GF-D8 (cell line): ENCODE measurements at regions not wholly inside any gene's neighbourhood (a gene's known extent, or its start where the extent isn't known, plus 50 kb on each side); places are given as distances from the start of the nearest gene placed in this dataset.

ENCODE experiments used
- DNase-seq: peaks from one replicate; lab custom pipeline; 2025; lab: John Stamatoyannopoulos, UW

GRCh38 chr14:103207388-103208072 lies 84.3 kb downstream of the TNFAIP2 start:
- DNase-seq = no peak

DNA sequence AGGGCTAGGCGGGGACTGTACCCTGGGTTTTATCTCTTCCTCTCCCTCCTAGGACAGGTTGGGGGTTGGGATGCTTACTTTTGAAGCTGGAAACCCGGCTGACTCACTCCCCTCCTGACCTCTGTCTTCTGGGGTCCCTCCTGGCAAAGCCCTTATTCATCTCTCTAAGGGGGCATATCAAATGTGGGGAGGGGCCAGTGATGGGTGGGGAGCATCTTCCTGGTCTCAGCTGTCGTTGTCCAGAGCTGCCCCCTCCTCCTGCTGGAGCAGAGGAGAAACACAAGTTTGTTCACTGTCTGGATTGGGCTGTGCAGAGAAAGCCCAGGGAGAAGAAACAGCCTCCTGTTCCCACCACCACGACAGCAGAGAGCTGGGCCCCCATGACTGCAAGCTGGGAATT lies 85.8 kb downstream of the TNFAIP2 start:
- no peak for DNase-seq

DNA sequence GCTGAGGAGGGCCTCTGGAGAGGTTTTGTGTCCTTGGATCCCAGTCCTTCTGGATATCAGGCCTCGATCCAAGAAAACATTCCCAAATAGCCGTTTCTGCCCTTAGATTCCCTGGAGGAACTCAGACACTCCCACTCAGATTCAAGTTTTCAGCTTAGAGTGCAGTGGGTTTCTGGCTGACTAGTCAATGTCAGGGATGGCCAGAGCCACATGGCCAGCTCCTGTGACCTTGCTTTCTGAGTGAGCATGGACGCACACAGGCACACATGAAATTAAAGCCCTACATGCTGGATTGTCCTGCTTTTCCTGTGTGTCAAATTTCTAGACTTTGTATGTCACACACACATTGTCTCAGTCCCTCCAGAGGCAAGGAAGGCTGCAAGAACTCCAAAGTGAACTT lies 86.2 kb downstream of the TNFAIP2 start:
- DNase-seq = no peak

GRCh38 chr14:103213331-103213730 lies 90.1 kb downstream of the TNFAIP2 start:
- no peak for DNase-seq

GRCh38 chr14:103214461-103214958 lies 91.2 kb downstream of the TNFAIP2 start:
- no peak for DNase-seq

- DNase-seq = no peak
Measured at GRCh38 chr14:103216399-103216798, 93.1 kb downstream of the TNFAIP2 start.

GRCh38 chr14:103216857-103217256 lies 93.6 kb downstream of the TNFAIP2 start:
- DNase-seq = no peak

GRCh38 chr14:103217538-103217937 lies 94.3 kb downstream of the TNFAIP2 start:
- DNase-seq = no peak

DNA sequence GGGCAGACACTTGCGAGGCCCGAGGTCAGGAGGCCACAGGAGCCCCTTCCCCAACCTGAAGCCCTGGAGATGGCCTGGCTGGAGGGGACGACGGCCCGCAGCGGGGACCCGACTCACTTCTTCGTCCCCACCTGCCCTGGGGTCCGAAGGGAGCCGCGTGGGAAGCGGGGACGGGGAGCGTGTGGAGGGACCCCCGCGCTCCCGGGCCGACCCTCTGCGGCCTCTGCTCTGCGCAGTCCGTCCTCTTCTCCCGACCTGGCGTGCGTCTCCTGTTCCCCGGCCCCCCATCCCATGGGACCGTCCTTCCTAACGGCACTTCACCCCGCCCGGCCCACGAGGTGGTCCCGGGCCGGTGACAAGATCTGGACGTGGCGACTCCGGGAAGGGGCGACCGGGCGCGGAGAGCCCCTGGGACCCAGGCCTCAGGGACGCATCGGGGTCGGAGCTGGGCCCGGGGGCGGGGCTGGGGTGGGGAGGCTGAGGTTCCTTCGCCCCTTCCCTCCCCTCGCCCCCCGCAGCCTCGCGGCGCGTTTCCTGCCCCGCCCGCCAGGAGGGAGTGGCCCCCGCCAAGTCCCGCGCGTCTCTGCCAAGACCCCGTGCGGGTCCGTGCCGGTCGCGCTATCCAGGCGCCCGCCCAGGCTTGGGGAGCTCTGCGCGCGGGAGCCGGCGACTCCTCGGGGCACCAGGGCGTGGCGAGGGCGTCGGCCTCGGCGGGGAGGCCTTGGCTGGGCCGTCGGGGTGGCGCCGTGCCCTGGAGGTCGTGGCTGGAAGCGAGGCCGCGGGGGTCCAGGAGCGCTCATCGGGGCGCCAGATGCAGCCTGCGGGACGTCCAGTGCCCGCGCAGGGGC lies 97.1 kb downstream of the TNFAIP2 start:
- DNase-seq = no peak

- no peak for DNase-seq
Measured at GRCh38 chr14:103220982-103221641, 97.9 kb downstream of the TNFAIP2 start.

DNA sequence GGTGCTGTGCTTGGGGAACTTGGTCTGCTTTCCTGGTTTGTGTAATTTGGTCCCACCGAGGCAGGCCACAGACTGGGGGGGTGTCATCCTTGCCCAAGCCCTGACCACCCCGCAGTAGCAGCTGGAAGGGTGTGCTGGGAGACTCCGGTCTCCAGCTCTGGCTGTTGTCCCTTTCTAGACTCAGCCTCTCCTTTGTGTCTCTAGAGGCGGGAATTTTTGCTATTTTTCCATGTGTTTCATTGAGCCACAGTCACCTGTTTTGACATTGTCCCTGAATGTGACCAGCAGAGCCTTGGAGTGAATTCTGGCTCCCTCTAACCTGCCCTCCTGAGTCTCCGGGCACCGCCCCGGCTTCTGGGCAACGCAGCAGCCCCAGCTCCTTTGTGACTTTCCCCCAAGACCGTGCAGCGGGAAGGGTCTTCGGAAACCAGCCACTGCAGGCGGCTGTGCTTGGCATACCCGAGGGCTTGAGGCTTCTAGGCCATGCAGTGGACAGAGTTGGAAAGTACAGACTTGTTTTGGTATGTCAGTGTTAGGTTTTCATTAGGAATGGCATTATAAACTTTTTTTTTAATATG lies 98.6 kb downstream of the TNFAIP2 start:
- no peak for DNase-seq

- no peak for DNase-seq
Measured at GRCh38 chr14:103223818-103224352, 100.6 kb downstream of the TNFAIP2 start.

- DNase-seq = no peak
Measured at GRCh38 chr14:103225062-103225461, 101.8 kb downstream of the TNFAIP2 start.

- DNase-seq = no peak
Measured at GRCh38 chr14:103225476-103225875, 102.2 kb downstream of the TNFAIP2 start.

DNA sequence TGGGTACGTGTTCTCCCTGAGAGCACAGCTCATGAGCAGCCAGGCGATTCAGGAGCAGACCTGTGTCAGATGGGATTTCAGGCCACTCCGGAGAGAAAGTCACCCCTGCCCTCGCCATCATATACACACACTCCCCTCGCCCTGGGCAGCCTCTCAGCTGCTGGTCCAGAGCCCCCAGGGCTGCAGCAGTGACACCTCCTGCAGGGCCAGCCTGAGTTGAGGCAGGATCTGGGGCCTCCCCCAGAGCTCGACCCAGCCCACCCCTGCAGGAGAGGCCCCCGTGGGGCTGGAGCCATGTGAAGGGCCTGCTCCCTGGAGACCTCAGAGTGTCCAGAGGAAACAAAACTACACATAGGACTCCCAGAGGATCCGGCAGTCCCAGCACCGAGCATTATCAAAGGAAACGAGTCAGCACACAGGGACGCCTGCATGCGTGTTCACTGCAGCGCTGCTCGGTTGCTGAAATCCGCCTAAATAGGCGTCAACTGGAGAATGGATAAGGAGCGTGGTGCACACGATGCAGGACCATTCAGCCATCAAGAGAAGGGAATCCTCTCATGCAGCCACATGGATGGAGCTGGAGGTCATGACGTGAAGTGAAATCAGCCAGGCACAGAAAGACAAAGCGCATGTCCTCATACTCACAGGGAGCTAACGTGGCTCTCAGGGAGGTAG lies 104.0 kb downstream of the TNFAIP2 start:
- no peak for DNase-seq

GRCh38 chr14:103228076-103228806 lies 105.0 kb downstream of the TNFAIP2 start:
- DNase-seq = no peak

DNA sequence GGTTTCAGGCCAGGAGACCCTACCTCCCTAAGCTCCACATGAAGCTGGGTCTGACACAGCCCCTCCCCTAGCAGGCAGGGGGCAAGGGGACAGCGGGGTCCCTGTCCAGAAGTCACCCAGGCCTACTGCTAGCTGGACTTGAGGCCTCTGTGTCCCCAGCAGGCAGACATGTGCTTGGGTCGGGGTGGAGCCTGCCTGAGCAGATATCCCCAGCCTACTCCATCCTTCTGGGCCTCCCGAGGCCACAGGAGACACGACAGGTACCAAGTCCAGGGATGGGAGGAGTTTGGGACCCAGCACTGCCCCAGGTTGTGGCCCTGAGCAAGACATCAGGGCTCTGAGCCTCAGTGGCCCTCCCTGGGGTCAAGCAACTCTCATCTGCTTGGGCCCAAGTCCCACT lies 105.2 kb upstream of the EIF5 start:
- no peak for DNase-seq

DNA sequence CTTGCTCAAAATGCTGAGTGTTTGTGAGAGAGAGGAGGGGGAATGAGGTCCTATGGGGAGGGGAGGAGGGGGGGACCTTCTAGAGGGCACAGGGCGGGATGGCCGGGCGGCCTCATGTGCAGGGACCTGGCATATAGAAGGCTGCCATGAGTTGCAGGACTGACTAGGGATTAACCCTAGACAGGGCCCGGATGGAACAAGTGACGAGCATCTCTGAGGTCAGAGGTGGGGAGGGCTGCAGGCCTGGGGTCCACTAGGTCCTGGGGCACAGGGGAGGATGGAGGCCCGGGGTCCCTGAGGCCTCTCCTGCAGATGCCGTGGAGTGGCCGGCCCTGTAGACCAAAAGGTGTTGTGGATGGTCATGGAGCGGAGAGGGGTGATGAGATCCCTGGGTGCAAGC lies 104.0 kb upstream of the EIF5 start:
- DNase-seq = no peak

DNA sequence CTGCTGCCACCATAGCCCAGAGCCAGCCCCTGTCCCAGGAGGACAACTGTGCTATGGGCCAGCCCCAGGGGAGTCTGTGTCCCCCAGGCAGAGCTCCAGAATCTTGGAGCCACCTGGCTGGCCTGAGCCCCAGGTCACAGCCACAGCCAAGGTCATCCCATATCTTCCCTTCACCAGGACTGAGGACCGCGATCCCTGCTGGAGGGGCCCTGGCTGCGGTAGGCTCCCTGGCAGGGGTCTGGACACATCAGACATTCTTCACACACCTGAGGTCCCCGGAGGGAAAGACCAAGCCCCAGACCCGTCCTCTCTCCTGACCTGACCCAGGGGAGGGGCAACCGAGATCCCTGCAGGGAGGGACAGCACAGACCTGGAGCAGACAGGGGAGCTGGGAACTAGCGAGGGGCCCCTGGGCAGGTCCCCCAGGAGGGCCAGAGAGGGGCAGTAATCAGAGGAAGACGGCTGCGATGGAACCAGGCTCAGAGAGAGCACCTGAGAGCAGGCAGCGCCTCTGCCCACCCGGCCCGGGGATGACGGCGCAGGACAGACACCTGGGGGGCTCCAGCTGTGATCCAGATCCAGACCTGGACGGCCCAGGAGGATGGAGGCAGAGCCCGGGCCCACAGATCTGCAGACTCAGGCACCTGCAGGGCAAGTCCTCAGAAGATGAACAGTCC lies 103.2 kb upstream of the EIF5 start:
- DNase-seq = no peak

GRCh38 chr14:103231376-103232019 lies 102.5 kb upstream of the EIF5 start:
- DNase-seq = no peak
